Heart left ventricle (tissue), 13 donors: ENCODE measurements at regions not wholly inside any gene's neighbourhood (a gene's known extent, or its start where the extent isn't known, plus 50 kb on each side); places are given as distances from the start of the nearest gene placed in this dataset.

Experiments used
- CTCF ChIP-seq, 12 donors: fragments of 200-600 bp; sonication (generic) in 4 of 12; IDR thresholded peaks; one replicate each; pipeline versions ENCODE4 v1.5.0 to v1.8.0; 2018 to 2022; ENCODE audit warnings: antibody characterized with exemption in 12 of 12, mild to moderate bottlenecking in 5 of 12
- POLR2A ChIP-seq, 2 donors: fragments of 450-650 bp; IDR thresholded peaks; one replicate each; pipeline ENCODE4 v1.6.1; 2017; ENCODE audit warnings: antibody characterized with exemption in 2 of 2, mild to moderate bottlenecking in 2 of 2, moderate library complexity in 2 of 2
- donor health status: ischemic (EF 13 %, LVEDD 7.1; RV severe dilation, severe dysfunction).
- donor health status: DM: no; HTN: yes; CAD: no.
- donor health status: DM: no; HTN: no; CAD: no.
- donor health status: ischemic (EF 25% LVEDD 6.9; RV normal size, moderate dysfunction).
- donor health status: ischemic (EF 25% LVEDD 5.7; RV mildly dilated, moderate dysfunction).
- donor health status: ischemic (EF 35%, LVEDD 5.7; RV mildly dilated, moderate dysfunction).
- donor health status: nonischemic (EF 11% LVEDD 7.7; RV severe dilation, severe dysfunction).
- donor health status: DM: yes; HTN: yes; CAD: no.
- donor health status: PGD.
- donor health status: ischemic (EF 29% LVEDD 5.4; RV normal size, mild dysfunction).
- donor health status: nonischemic (EF 23%, LVEDD 6.1; RV moderate dilation, normal function).

- no peak for TF ChIP-seq CTCF (IDR thresholded peaks at IDR 0.05)
- TF ChIP-seq POLR2A (IDR thresholded peaks at IDR 0.05): no peak
Measured at GRCh38 chr3:95123104-95123503, 1060.2 kb downstream of the NSUN3 start.
